ENCODE measurements at regions not wholly inside any gene's neighbourhood (a gene's known extent, or its start where the extent isn't known, plus 50 kb on each side); places are given as distances from the start of the nearest gene placed in this dataset.

- intact Hi-C loops (cut with DNase I), result no loop called here
- H3K27me3 ChIP-seq, result no peaks in the 10 kb centered on the region
- H3K4me3 ChIP-seq, result no peak overlapping the region
- peaks cover 0 to 19% (median 0%) of the 10 kb centered on the region in 3 donors for H3K9me3 ChIP-seq
- H3K36me3 ChIP-seq, result no peaks in the 10 kb centered on the region
- TF ChIP-seq POLR2A (IDR thresholded peaks at IDR 0.05) (no peak), CTCF (IDR thresholded peaks at IDR 0.05) (no peak)
- no peak overlapping the region for H3K27ac ChIP-seq
- DNase-seq, result no peak
- no peaks in the 10 kb centered on the region for H3K4me1 ChIP-seq
- WGBS, 2 donors, result 91 to 96% methylated on average over 5 of the region's 5 CpGs
These were observed 111.0 kb upstream of the TBL1XR1 start for GRCh38 chr3:177308286-177308685.

- intact Hi-C loops (cut with DNase I), result no loop called here
- Histone ChIP-seq H3K27ac (no peak overlapping the region), H3K36me3 (no peaks in the 10 kb centered on the region), H3K4me3 (no peak overlapping the region), H3K9me3 (peaks cover 0 to 19% (median 0%) of the 10 kb centered on the region in 3 donors), H3K27me3 (no peaks in the 10 kb centered on the region), H3K4me1 (no peaks in the 10 kb centered on the region)
- WGBS, 2 donors, result 77 to 90% methylated on average over 3 of the region's 3 CpGs
- no peak for DNase-seq
- no peak for TF ChIP-seq CTCF (IDR thresholded peaks at IDR 0.05)
- no peak for TF ChIP-seq POLR2A (IDR thresholded peaks at IDR 0.05)
These were observed 111.6 kb upstream of the TBL1XR1 start for GRCh38 chr3:177308911-177309310.

DNA sequence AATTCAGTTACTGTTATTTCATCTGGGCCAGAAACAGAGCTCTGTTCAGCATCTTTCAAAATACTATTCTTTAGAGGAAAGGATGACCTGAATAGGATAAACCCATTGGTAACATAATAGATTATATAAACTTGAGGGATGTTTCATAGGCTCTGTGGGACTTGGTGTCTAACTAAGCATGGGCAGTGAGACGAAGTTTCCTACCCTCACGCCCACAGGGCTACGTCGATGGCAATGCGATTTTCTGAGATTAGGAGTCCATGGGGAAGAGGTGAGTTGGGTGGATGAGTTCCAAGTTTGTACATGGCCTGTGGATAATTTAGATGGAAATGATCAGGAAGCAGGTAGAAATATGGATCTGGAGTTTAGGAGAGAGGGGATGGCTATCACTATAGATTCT lies 115.2 kb upstream of the TBL1XR1 start:
- no peak overlapping the region for H3K27ac ChIP-seq
- intact Hi-C loops (cut with DNase I), result no loop called here
- no peaks in the 10 kb centered on the region for H3K4me1 ChIP-seq
- H3K36me3 ChIP-seq, result no peaks in the 10 kb centered on the region
- TF ChIP-seq CTCF (IDR thresholded peaks at IDR 0.05), result no peak
- no peak for TF ChIP-seq POLR2A (IDR thresholded peaks at IDR 0.05)
- no peaks in the 10 kb centered on the region for H3K27me3 ChIP-seq
- WGBS, 2 donors, result 92 to 93% methylated on average over 5 of the region's 5 CpGs
- H3K4me3 ChIP-seq, result no peak overlapping the region
- peaks cover 0 to 19% (median 4%) of the 10 kb centered on the region in 3 donors for H3K9me3 ChIP-seq
- no peak for DNase-seq

DNA sequence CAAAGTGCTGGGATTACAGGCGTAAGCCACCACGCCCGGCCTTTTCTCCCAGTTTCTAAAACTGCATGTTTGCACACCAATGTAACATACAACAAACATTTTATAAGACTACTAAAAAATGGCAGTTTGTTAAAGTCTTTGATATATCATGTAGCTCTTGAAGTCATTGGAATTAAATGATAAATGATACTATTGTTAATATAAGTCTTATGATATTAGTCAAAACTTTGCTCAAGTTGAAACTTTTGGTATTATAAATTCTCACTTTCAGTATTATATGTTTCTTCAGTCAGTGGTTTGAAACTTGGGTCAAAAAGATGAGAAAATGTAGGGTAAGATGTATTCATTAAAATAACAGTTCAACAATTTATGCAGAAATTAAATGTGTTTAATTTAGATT lies 117.6 kb upstream of the TBL1XR1 start:
- H3K4me3 ChIP-seq, result no peak overlapping the region
- no peak for DNase-seq
- H3K36me3 ChIP-seq, result no peaks in the 10 kb centered on the region
- H3K27me3 ChIP-seq, result no peaks in the 10 kb centered on the region
- WGBS, 2 donors, result 87 to 89% methylated on average over 3 of the region's 3 CpGs
- TF ChIP-seq CTCF (IDR thresholded peaks at IDR 0.05) (no peak), POLR2A (IDR thresholded peaks at IDR 0.05) (no peak)
- H3K27ac ChIP-seq, result no peak overlapping the region
- intact Hi-C loops (cut with DNase I), result no loop called here
- no peaks in the 10 kb centered on the region for H3K4me1 ChIP-seq
- H3K9me3 ChIP-seq, result peaks cover 0 to 14% (median 4%) of the 10 kb centered on the region in 3 donors

DNA sequence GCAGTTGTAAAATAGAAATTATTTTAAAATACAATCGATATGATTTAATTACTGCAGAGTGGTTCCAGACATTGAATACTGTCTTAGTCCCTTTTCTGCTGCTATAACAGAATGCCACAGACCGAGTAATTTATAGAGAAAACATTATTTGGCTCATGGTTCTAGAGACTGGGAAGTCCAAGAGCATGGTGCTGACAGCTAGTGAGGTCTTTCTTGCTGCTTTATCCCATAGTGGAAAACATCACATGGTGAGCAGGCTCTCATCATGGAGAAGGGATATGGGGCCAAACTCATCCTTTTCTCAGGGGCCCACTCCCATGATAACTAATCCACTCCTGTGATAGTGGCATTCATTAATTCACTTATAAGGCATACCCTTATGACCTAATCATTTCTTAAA lies 120.0 kb upstream of the TBL1XR1 start:
- H3K27me3 ChIP-seq, result no peaks in the 10 kb centered on the region
- H3K27ac ChIP-seq, result no peak overlapping the region
- H3K4me3 ChIP-seq, result no peak overlapping the region
- H3K4me1 ChIP-seq, result peaks cover 0 to 6% (median 0%) of the 10 kb centered on the region in 3 donors
- TF ChIP-seq CTCF (IDR thresholded peaks at IDR 0.05), result no peak
- no peak for TF ChIP-seq POLR2A (IDR thresholded peaks at IDR 0.05)
- intact Hi-C loops (cut with DNase I), result no loop called here
- 86 to 87% methylated on average over 2 of the region's 2 CpGs for WGBS, 2 donors
- H3K36me3 ChIP-seq, result no peaks in the 10 kb centered on the region
- no peak for DNase-seq
- peaks cover 0 to 4% (median 0%) of the 10 kb centered on the region in 3 donors for H3K9me3 ChIP-seq
